HG02943 (cell line): ENCODE measurements at regions not wholly inside any gene's neighbourhood (a gene's known extent, or its start where the extent isn't known, plus 50 kb on each side); places are given as distances from the start of the nearest gene placed in this dataset.

Source experiments
- ATAC-seq: cut with Tn5 transposase; IDR thresholded peaks from one replicate; pipeline ENCODE4 v1.9.1; 2021; ENCODE audit warnings: mild to moderate bottlenecking, low read depth, moderate library complexity; ENCODE audit not compliant: unreplicated experiment

DNA sequence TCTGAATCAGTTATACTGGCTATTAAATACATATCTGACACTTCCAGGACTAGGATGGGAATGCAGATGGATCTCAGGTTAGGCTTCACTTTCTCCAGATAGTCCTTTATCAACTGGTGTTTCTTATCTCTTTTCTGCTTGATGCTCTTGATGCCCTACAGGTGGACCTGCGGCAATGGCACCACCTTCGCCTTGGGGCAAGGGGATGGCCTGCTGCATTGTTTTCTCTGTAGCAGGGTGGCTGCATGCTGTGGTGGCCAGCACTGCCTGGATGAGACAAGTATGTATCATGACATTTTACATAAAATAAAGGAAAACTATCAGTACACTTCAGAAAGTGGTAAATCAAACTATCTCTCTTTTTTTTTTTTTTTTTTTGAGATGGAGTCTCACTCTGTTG is 217.7 kb upstream of the ZP4 start:
- ATAC-seq, result no peak

DNA sequence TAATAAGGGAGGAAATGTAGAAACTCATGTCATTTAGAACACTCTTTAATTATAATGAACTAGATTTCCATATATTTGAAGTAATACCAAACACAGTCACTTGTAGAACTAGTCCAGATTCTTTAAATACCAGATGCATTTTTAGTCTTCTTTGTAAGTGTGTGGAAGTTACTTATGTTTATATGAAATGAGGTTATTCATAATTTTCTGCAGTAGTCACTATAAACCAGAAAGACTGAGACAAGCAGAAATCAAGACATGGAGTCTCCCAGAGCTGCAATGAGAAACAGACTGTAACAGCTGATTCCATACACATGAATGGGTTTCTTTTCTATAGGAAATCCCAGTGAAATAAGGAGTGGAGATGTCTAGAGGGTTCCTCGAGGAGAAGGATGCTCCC is 216.6 kb upstream of the ZP4 start:
- no peak for ATAC-seq

GRCh38 chr1:238104752-238105151 is 214.0 kb upstream of the ZP4 start:
- ATAC-seq, result no peak

DNA sequence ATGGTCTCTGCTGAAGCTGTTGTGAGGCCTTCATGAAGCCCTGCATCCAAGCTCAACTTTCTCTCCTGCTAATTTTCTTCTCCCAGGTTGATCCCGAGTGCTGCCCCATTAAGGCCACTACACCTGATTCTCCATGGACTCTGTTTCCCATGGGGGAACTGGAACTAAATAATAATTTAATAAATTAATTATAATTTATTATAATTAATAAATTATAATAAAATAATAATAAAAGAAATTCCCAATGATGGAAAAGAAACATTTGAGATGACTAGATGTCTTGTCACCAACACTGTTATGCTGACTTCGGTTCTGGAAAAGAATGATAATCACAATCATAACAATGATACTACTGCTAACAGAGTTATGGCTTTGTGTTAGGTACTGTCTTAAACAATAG is 211.2 kb upstream of the ZP4 start:
- ATAC-seq, result no peak

DNA sequence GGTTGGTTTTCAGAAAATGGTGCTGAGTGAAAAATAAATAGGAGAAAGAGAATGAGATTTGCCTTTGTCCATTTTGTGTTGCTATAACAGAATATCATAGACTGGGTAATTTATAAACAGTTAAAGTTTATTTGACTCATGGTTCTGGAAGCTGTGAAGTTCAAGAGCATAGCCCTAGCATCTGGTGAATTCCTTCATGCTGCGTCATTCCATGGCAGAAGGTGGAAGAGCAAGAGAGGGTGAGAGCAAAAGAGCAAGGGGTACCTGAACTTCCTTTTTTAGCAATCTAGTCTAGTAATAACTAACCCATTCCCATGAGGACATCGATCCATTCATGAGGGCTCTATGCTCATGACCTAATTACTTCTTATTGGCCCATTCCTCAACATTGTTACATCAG is 209.1 kb upstream of the ZP4 start:
- ATAC-seq, result no peak

DNA sequence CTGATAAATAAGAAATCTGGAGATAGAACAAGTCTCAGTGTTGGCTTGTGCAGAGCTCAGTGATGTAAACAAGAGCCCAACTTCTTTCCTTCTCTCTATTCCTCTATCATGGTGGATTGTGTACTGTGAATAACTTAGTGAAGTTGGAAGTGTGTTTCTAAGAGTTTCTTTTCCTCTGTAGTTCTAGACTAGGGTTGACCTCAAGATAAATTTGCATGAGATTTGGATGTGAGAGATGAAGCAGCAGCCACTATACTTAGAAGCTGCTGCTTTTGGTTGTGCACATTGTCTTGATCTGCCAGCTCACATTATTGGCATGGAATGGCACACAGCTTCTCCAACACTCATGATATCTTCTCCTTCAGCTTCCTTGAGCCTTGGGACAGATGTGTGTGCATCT is 198.9 kb upstream of the ZP4 start:
- no peak for ATAC-seq

DNA sequence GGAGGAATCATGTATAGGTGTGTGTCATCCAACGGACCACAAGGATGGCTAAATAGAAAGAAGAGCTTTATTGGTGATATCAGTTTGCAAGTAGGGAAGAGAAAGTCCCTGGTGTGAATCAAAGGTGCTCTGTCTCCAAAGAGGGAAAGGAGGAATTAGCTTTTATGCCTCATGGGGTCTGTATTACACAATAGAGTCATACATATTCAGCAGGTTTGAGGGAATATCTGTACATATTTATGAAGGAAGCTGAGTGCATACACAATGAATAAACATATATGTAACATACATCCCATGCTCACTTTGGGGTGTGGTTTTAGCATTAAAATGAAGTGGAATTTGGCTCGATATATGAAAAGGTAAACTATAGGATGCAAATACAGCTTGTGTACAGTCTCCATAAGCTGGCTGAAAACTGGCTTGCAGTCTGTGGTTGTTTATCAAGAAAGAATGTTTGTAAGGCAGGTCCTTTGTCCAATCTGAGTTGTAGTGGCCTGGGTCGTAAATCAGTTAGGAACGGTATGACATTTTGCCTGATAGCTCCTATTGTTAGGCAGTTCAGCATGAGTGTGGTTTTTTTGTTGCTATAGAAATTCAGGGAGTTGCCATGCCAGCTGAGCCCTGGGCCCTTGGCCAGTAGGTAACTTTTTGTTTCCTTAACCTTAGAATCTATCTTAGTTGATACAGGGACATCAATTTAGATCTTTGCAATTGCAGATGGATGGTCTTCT is 198.0 kb upstream of the ZP4 start:
- ATAC-seq, result no peak

DNA sequence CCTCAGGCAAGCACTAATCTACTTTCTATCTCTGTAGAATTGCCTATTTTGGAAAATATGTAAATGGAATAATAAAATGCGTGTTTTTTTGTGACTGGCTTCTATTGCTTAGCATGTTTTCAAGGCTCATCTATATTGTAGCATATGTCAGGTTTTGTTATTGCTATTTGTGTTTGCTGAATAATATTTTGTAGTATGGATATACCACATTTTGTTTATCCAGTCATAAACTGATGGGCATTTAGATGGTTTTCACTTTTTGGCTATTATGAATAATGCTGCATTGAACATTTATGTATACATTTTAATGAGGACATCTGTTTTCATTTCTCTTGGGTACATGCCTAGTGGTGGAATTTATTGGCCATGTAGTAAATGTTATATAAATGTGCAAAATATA is 183.3 kb upstream of the ZP4 start:
- no peak for ATAC-seq

- no peak for ATAC-seq
Observed at GRCh38 chr1:238071061-238071460, 180.3 kb upstream of the ZP4 start.

GRCh38 chr1:238063454-238063853 is 172.7 kb upstream of the ZP4 start:
- ATAC-seq, result no peak

DNA sequence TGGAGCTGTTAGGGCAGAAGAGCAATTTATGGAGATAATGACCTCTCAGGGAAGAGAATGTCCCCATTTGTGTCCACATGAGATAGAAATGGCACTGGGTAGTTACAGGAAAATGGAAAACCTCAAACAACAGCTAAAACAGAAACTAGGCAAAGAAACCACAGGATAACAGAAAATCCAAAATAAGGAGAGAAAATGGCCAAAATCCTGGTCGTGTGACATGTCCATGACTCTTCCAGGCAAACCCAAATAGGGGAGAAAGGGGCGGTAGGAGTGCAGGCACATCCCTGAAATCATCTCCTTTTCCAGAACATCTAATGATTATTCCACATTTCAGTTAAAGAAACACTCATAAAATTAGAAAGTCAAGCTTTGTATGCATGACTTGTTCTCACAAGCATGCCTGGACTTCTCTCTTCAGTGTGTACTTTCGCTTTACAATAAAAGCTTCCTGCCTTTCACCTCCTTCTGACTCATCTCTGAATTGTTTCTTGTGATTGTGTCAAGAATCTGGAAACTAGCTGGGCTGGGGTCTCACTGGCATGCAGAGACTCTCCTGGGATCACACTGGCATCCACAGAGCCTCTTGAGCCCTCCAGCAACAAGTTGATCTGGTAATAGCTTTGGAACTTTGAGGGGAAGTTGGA is 171.4 kb upstream of the ZP4 start:
- no peak for ATAC-seq

- peak; percentile 67 for ATAC-seq
Observed at GRCh38 chr1:238060061-238060460, 169.3 kb upstream of the ZP4 start.

DNA sequence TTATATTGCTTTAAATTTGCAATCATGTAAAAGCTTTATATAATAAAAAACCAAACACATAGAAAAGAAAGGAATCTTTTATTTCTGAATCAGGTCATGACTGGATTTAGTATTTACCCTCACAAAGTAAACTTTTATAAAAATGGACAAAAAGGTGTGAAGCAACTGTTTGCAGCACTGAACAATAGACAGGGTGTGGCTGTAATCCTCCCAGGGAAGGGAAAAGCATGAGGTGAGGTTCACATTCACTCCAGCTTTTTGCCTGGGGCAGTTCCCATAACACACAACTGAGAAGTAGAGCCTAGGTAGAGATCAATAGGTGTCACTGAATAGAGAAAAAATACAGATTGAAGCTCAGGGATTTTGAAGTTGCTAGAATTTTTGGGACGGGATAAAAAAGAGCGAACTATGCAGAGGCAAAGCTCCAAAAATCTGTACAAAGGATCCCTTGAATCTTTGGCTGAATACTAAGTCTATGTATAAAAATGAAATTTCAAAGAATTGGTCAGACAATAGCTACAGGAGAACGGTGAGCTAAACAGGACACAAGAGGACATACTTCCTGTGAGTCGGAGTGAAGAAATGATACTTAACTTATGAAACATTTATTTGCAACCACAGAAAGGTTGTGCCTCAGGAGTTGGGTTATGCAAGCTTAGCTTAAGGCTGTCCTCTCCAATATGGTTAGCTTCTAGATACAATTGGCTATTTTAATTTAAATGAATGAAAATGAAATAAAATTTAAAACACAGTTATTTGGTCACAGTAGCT is 162.0 kb upstream of the ZP4 start:
- no peak for ATAC-seq

DNA sequence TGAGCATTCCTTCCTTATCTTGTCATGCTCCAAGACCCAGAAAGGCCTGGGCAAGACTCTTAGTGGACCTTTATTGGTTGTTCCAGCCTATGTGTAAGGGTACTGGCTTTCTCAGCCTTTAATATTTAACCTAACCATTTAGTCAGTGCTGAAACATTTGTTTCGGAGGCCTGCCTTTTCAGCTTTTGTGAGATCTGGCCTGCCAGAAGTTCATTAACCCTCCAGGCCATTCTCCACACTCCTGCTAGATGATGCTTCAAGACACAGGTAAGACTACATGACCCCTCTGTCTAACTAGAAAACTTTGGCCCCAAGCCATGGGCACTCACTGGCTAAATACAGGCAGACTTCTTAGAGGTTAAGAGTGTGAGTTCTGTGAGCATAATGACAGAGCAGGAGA is 138.4 kb upstream of the ZP4 start:
- ATAC-seq, result no peak

DNA sequence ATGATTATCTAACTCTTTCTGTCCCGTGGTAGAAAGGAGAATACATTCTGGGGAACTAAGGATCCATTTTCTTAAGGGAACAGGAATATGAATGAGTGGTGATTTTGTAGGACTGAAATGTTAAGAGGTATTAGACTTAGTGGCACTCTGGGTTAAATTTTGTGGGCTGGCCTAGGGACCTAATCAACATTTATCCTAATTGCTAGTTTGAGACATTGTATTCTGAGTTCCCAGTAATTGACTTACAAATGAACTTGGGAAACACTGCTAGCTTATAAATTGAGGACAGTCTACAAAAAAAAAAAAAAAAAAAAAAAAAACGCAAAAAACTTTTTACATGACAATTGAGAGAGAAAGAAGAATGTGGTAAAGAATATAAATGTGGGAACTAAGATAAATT is 136.6 kb upstream of the ZP4 start:
- no peak for ATAC-seq

DNA sequence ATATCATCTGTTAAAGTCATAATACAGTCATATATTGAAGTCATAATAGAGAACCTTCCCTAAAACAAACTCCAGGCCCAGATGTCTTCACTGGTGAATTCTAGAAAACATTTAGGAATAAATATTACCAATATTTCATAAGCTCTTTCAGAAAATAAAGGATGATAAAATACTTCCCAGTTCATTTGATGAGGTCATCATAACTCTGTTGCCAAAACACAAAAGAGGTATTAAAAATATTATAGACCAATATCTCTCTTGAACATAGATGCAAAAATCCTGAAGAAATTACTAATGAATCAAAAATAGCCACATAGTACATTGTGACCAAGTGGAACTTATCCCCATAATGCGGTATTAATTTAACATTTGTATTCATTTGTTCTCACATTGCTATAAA is 132.4 kb upstream of the ZP4 start:
- ATAC-seq, result no peak

GRCh38 chr1:238018214-238018613 is 127.5 kb upstream of the ZP4 start:
- no peak for ATAC-seq

- no peak for ATAC-seq
Observed at GRCh38 chr1:238006779-238007178, 116.1 kb upstream of the ZP4 start.

GRCh38 chr1:238005116-238005515 is 114.4 kb upstream of the ZP4 start:
- ATAC-seq, result no peak

DNA sequence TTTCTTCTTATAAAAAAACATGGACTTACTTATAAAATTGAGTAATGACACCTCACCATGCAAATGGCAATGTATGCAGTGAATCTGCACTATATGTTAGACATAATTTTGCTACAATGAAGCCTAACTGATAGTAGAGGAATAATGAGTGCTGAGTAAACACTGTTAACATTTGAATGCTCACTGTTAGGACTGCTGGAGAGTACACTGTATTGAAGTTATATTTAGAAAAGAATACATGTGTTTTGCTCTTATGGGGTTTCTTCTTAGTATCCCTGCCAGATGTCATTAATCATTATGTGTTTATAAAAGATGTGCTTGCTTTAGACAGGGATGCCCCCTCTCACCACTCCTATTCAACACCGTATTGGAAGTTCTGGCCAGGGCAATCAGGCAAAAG is 111.1 kb upstream of the ZP4 start:
- ATAC-seq, result no peak

- no peak for ATAC-seq
Observed at GRCh38 chr1:237999426-238000052, 108.8 kb upstream of the ZP4 start.
